Astrocyte (in vitro differentiated cells and primary cell): ENCODE measurements at regions not wholly inside any gene's neighbourhood (a gene's known extent, or its start where the extent isn't known, plus 50 kb on each side); places are given as distances from the start of the nearest gene placed in this dataset.

Experiments used
- CTCF ChIP-seq: IDR thresholded peaks from 2 replicates; pipeline ENCODE4 v1.5.1; 2011; ENCODE audit warnings: low read depth, mild to moderate bottlenecking, inconsistent platforms, low read length, moderate library complexity; ENCODE audit not compliant: insufficient read depth
- EZH2 ChIP-seq: IDR thresholded peaks from 2 replicates; pipeline ENCODE4 v1.6.1; 2012; ENCODE audit warnings: mild to moderate bottlenecking, low read length, inconsistent platforms; ENCODE audit not compliant: insufficient read depth

GRCh38 chr2:129192841-129193253 lies 786.6 kb upstream of the RAB6C start:
- TF ChIP-seq CTCF (no peak), EZH2 (no peak)
